ENCODE measurements at regions not wholly inside any gene's neighbourhood (a gene's known extent, or its start where the extent isn't known, plus 50 kb on each side); places are given as distances from the start of the nearest gene placed in this dataset.

- Mint-ChIP-seq H3K9me3 (peaks cover 19% of the 10 kb centered on the region), H3K4me3 (no peak overlapping the region), H3K4me1 (ENCODE audit: low read depth) (peaks cover 13% of the 10 kb centered on the region), H3K27ac (no peak overlapping the region), H3K36me3 (ENCODE audit: low read depth) (peaks cover 13% of the 10 kb centered on the region), H3K27me3 (ENCODE audit: insufficient read depth) (peaks cover 2% of the 10 kb centered on the region)
- no peak for DNase-seq
- TF ChIP-seq CTCF (IDR thresholded peaks at IDR 0.05): no peak
Measured at GRCh38 chr4:186851291-186852072, 127.8 kb upstream of the FAT1 start.

GRCh38 chr4:186852073-186852420 is 128.4 kb upstream of the FAT1 start:
- Mint-ChIP-seq H3K4me3 (no peak overlapping the region), H3K36me3 (ENCODE audit: low read depth) (peaks cover 13% of the 10 kb centered on the region), H3K9me3 (peaks cover 19% of the 10 kb centered on the region), H3K27me3 (ENCODE audit: insufficient read depth) (peaks cover 2% of the 10 kb centered on the region), H3K4me1 (ENCODE audit: low read depth) (peaks cover 7% of the 10 kb centered on the region), H3K27ac (no peak overlapping the region)
- no peak for DNase-seq
- no peak for TF ChIP-seq CTCF (IDR thresholded peaks at IDR 0.05)

- Mint-ChIP-seq H3K4me1 (ENCODE audit: low read depth) (peaks cover 6% of the 10 kb centered on the region), H3K27ac (no peak overlapping the region), H3K27me3 (ENCODE audit: insufficient read depth) (peaks cover 2% of the 10 kb centered on the region), H3K36me3 (ENCODE audit: low read depth) (peaks cover 13% of the 10 kb centered on the region), H3K9me3 (peaks cover 19% of the 10 kb centered on the region), H3K4me3 (no peak overlapping the region)
- no peak for TF ChIP-seq CTCF (IDR thresholded peaks at IDR 0.05)
- DNase-seq: no peak
Measured at GRCh38 chr4:186852964-186853391, 129.3 kb upstream of the FAT1 start.

- Mint-ChIP-seq H3K4me3 (no peak overlapping the region), H3K4me1 (ENCODE audit: low read depth) (peaks cover 6% of the 10 kb centered on the region), H3K36me3 (ENCODE audit: low read depth) (peaks cover 13% of the 10 kb centered on the region), H3K9me3 (peaks cover 19% of the 10 kb centered on the region), H3K27ac (no peak overlapping the region), H3K27me3 (ENCODE audit: insufficient read depth) (peaks cover 2% of the 10 kb centered on the region)
- DNase-seq: no peak
- no peak for TF ChIP-seq CTCF (IDR thresholded peaks at IDR 0.05)
Measured at GRCh38 chr4:186854256-186854655, 130.6 kb upstream of the FAT1 start.

GRCh38 chr4:186855111-186855510 is 131.5 kb upstream of the FAT1 start:
- Mint-ChIP-seq H3K4me1 (ENCODE audit: low read depth) (peaks cover 6% of the 10 kb centered on the region), H3K4me3 (no peak overlapping the region), H3K27ac (no peak overlapping the region), H3K27me3 (ENCODE audit: insufficient read depth) (no peaks in the 10 kb centered on the region; the same call in 1 of the 2 replicates), H3K36me3 (ENCODE audit: low read depth) (peaks cover 13% of the 10 kb centered on the region), H3K9me3 (peaks cover 14% of the 10 kb centered on the region)
- no peak for TF ChIP-seq CTCF (IDR thresholded peaks at IDR 0.05)
- DNase-seq: no peak

Data from HFFc6 (cell line).